Keratinocyte (primary cell): ENCODE measurements at regions not wholly inside any gene's neighbourhood (a gene's known extent, or its start where the extent isn't known, plus 50 kb on each side); places are given as distances from the start of the nearest gene placed in this dataset.

ENCODE experiments used
- EZH2 ChIP-seq: IDR thresholded peaks from one replicate; pipeline ENCODE4 v1.6.1; 2012; ENCODE audit warnings: inconsistent platforms, mild to moderate bottlenecking, low read length, moderate library complexity
- TF ChIP-seq, protein P1 (sequence below), 3 experiments: IDR thresholded peaks in 1 of 3; conservative IDR thresholded peaks in 1 of 3; optimal IDR thresholded peaks in 1 of 3; 2 replicates in 2 of 3; 3 replicates in 1 of 3; pipeline versions ENCODE3 to v1.5.1; 2011; ENCODE audit warnings: low read length in 3 of 3, mild to moderate bottlenecking in 3 of 3, moderate library complexity in 2 of 3, control low read depth in 1 of 3, inconsistent platforms in 1 of 3; ENCODE audit not compliant: insufficient read depth in 2 of 3; ENCODE audit errors: extremely low read depth in 1 of 3

DNA sequence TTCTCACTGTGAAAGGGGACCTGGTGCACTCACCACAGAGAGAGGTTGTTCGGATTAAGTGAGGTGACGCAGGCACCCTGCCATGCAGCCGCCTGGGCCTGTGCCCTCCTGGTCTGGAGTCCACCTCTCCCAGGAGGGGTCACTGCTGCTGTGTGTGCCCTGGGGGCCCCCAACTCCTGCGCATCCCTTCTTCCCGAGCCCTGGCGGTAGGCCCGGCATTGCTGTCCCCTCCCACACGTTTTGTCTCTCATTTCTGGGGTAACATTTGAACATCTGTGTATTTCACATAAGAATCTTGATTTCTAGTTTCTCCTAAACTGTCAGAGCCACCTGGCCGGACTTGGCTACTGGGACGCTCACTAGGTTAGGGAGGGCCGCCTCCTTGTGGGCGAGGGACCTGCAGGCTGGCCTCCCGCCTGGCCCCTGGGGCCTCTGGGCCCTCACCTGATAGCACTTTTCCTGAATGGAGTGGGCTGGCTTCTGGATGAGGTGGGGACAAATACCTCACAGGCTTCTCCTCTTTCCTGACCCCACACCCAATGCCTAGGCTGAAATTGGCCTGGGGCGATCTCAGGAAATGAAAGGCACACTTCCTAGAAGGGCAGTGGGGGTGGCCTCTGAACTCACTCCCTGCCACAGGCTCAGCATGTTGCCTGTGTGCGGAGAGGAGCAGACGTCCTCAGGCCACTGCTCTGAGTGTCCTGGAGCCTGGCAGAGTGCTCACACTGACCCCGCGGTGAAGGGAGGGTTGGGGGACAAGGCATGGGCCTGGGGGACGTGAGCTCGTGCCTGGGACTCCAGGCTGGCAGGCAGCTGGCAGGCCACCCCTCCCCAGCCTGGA lies 104.2 kb upstream of the PRR23E start:
- TF ChIP-seq EZH2 = no peak
- TF ChIP-seq, protein P1, sequence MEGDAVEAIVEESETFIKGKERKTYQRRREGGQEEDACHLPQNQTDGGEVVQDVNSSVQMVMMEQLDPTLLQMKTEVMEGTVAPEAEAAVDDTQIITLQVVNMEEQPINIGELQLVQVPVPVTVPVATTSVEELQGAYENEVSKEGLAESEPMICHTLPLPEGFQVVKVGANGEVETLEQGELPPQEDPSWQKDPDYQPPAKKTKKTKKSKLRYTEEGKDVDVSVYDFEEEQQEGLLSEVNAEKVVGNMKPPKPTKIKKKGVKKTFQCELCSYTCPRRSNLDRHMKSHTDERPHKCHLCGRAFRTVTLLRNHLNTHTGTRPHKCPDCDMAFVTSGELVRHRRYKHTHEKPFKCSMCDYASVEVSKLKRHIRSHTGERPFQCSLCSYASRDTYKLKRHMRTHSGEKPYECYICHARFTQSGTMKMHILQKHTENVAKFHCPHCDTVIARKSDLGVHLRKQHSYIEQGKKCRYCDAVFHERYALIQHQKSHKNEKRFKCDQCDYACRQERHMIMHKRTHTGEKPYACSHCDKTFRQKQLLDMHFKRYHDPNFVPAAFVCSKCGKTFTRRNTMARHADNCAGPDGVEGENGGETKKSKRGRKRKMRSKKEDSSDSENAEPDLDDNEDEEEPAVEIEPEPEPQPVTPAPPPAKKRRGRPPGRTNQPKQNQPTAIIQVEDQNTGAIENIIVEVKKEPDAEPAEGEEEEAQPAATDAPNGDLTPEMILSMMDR (optimal IDR thresholded peaks at IDR 0.05 in 1 of 3, IDR thresholded peaks at IDR 0.05 in 1 of 3, conservative IDR thresholded peaks at IDR 0.05 in 1 of 3; ENCODE audit: extremely low read depth in 1 of 3, insufficient read depth in 2 of 3, low read length in 3 of 3) = no peak
